IPS-18a (cell line): ENCODE measurements at regions not wholly inside any gene's neighbourhood (a gene's known extent, or its start where the extent isn't known, plus 50 kb on each side); places are given as distances from the start of the nearest gene placed in this dataset.
"Not testable (repeated sequence)": the region's sequence is repeated elsewhere in the genome, so short reads cannot be mapped to it uniquely, and the experiment has no call there.

ENCODE experiments used
- H3K27ac ChIP-seq: one replicate; pipeline ENCODE4 v1.5.1; 2013; ENCODE audit warnings: low read length
- H3K27me3 ChIP-seq: one replicate; pipeline ENCODE4 v1.6.1; 2013; ENCODE audit warnings: mild to moderate bottlenecking, low read length; ENCODE audit not compliant: control insufficient read depth, insufficient read depth
- H3K36me3 ChIP-seq: one replicate; pipeline ENCODE4 v1.6.1; 2013; ENCODE audit warnings: low read depth, low read length; ENCODE audit not compliant: control insufficient read depth
- H3K4me1 ChIP-seq: one replicate; pipeline ENCODE4 v1.6.1; 2013; ENCODE audit warnings: low read depth, low read length; ENCODE audit not compliant: control insufficient read depth
- H3K4me3 ChIP-seq: one replicate; pipeline ENCODE4 v1.5.1; 2013; ENCODE audit warnings: low read length
- H3K9ac ChIP-seq: one replicate; pipeline ENCODE4 v1.6.1; 2013; ENCODE audit warnings: mild to moderate bottlenecking, low read length, moderate library complexity
- H3K9me3 ChIP-seq: one replicate; pipeline ENCODE4 v1.6.1; 2013; ENCODE audit warnings: low read depth, low read length; ENCODE audit not compliant: control insufficient read depth

DNA sequence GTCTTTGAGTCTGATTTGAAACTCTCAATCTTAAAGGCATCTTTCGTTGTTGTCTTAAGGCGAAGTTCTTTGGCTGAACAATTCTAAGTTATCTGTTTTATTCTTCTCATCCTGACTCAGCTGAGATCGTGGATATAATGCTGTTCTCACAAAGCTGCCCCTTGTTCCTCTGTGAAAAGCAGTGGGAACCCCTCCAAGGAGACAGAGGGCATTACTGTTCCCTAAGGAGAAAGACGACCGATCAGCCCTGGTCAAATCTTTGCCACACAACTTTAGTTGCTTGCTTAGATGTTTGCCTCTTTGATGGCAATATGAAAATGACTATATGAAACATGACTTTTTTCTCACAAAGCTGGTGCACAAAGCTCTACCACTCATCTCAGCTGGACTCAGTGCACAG is 1016.7 kb downstream of the REEP3 start:
- H3K27me3 ChIP-seq: no peaks in the 10 kb centered on the region
- no peak overlapping the region for H3K27ac ChIP-seq
- H3K36me3 ChIP-seq: no peaks in the 10 kb centered on the region
- H3K4me1 ChIP-seq: no peaks in the 10 kb centered on the region
- H3K9ac ChIP-seq: no peak overlapping the region
- H3K9me3 ChIP-seq: no peaks in the 10 kb centered on the region
- H3K4me3 ChIP-seq: no peak overlapping the region

DNA sequence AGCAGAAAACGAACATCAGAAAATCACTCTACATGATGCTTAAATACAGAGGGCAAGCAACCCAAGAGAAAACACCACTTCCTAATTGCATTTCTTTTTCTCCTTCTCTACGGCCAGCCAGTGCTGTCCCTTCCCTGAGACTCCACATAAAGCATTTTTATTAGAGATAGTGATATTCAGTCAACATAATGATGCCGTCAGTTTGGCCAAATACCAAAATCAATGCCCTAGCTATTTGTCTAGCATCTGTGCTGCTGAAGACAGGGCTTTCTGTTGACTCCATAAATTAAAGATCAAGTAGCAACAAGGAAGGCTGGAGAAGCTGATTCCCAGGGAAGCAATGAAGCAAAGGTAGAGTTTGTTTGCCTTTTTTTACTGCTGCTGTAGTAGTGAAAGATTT is 1024.9 kb downstream of the REEP3 start:
- H3K4me3 ChIP-seq: no peak overlapping the region
- H3K4me1 ChIP-seq: no peaks in the 10 kb centered on the region
- H3K27me3 ChIP-seq: no peaks in the 10 kb centered on the region
- H3K9me3 ChIP-seq: no peaks in the 10 kb centered on the region
- no peaks in the 10 kb centered on the region for H3K36me3 ChIP-seq
- H3K27ac ChIP-seq: no peak overlapping the region
- no peak overlapping the region for H3K9ac ChIP-seq

GRCh38 chr10:64547168-64547567 is 1026.0 kb downstream of the REEP3 start:
- Histone ChIP-seq H3K9me3 (no peaks in the 10 kb centered on the region), H3K27me3 (no peaks in the 10 kb centered on the region), H3K4me1 (no peaks in the 10 kb centered on the region), H3K9ac (no peak overlapping the region), H3K4me3 (no peak overlapping the region), H3K27ac (no peak overlapping the region), H3K36me3 (no peaks in the 10 kb centered on the region)

DNA sequence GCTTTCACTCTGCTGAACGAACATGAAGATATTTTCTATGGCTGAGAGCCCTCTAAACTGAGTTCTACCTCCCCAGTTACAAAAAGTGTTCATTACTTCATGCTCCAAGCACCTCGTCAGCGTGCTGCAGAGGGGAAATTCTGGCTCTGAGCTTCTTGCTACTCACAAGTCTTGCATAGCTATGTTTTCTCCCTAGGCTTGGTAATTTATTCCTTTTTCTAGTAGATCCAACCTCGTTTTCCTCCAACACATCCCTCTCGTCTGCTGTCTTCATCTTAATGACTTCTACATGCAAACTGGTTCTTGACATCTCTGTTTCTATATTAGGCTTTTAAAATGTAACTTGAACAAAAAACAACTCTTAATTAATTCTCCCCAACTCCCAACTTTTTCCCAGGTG is 1034.5 kb downstream of the REEP3 start:
- no peak overlapping the region for H3K9ac ChIP-seq
- H3K27ac ChIP-seq: no peak overlapping the region
- H3K27me3 ChIP-seq: no peaks in the 10 kb centered on the region
- no peak overlapping the region for H3K4me3 ChIP-seq
- H3K36me3 ChIP-seq: no peaks in the 10 kb centered on the region
- H3K4me1 ChIP-seq: no peaks in the 10 kb centered on the region
- no peaks in the 10 kb centered on the region for H3K9me3 ChIP-seq

- Histone ChIP-seq H3K27me3 (no peaks in the 10 kb centered on the region), H3K27ac (no peak overlapping the region), H3K9me3 (no peaks in the 10 kb centered on the region), H3K4me3 (no peak overlapping the region), H3K36me3 (no peaks in the 10 kb centered on the region), H3K4me1 (no peaks in the 10 kb centered on the region), H3K9ac (no peak overlapping the region)
Observed at GRCh38 chr10:64558094-64558835, 1037.1 kb downstream of the REEP3 start.

DNA sequence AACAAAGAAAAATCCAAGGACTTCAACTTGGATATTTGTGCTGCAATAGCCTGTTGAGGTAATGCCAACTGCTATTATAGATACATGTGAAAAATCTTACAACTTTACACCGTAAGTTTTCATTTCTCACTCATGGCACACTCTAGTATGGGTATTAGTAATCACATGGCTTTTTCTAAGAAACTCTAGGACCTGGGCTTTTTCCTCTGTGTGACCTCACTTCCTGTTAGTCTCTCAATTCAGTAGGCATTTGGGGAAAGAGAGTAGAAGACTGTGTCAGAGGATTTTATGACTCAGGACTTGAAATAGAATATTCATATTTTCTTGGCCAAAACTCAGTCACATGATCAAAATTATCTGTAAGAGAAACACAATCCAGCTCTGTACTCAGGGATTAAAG is 1049.9 kb downstream of the REEP3 start:
- H3K36me3 ChIP-seq: no peaks in the 10 kb centered on the region
- H3K27me3 ChIP-seq: no peaks in the 10 kb centered on the region
- no peak overlapping the region for H3K9ac ChIP-seq
- H3K4me1 ChIP-seq: no peaks in the 10 kb centered on the region
- no peak overlapping the region for H3K4me3 ChIP-seq
- no peak overlapping the region for H3K27ac ChIP-seq
- H3K9me3 ChIP-seq: peaks cover 6% of the 10 kb centered on the region

DNA sequence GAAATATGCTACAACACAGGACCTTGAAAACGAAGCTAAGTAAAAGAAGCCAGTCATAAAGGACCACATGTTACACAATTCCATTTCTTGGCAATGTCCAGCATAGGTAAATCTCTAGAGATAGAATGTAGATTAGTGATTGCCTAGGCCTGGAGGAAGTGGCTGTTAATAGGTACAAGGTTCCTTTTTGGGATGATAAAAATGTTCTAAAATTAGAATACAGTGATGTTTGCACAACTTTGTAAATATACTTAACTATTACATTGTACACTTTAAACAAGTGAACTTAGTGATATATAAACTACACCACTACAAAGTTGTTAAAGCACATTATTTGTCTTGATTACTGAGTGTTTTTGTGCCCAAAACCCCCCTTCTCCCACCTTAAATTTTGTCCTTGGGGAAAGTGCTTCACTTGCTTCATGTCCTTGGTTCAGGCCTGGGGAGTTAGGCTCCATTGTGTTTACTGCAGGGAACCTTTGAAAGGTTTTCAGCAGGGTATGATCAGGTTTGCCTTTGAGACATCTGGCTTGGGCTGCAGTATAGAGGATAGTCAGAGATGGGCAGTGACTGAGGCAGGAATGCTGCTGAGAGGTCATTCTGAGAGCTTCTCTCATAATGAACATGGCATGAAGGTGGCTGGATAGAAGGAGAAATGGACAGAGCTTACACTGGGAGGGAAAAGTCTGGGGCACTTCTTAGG is 1052.6 kb downstream of the REEP3 start:
- H3K4me3 ChIP-seq: no peak overlapping the region
- no peaks in the 10 kb centered on the region for H3K27me3 ChIP-seq
- no peaks in the 10 kb centered on the region for H3K36me3 ChIP-seq
- H3K9me3 ChIP-seq: no peaks in the 10 kb centered on the region
- H3K27ac ChIP-seq: no peak overlapping the region
- H3K9ac ChIP-seq: no peak overlapping the region
- H3K4me1 ChIP-seq: no peaks in the 10 kb centered on the region

- Histone ChIP-seq H3K9ac (no peak overlapping the region), H3K4me1 (no peaks in the 10 kb centered on the region), H3K4me3 (no peak overlapping the region), H3K36me3 (no peaks in the 10 kb centered on the region), H3K27me3 (no peaks in the 10 kb centered on the region), H3K9me3 (no peaks in the 10 kb centered on the region), H3K27ac (no peak overlapping the region)
Observed at GRCh38 chr10:64574371-64574770, 1053.2 kb downstream of the REEP3 start.

DNA sequence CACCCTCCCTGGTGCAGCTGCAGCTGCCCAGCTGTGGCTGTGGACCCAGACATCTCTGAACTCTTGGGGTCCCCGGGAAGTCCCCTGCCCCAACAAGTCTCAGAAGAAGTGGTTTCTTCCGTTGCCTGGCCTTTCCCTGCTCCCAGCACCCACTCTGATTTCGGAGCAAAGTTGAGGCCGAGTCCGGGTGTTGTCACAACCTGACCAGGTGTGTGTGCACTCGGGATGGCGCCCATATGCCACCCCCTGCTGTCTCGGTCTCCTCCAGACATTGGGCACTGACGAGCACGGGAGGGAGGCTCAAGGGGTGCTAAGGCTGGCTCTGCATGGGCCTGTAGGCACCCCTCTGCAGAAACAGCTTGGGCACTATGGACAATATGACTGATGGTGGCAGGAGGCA is 1055.3 kb downstream of the REEP3 start:
- no peak overlapping the region for H3K27ac ChIP-seq
- no peaks in the 10 kb centered on the region for H3K9me3 ChIP-seq
- no peaks in the 10 kb centered on the region for H3K36me3 ChIP-seq
- H3K4me1 ChIP-seq: no peaks in the 10 kb centered on the region
- no peak overlapping the region for H3K4me3 ChIP-seq
- H3K9ac ChIP-seq: no peak overlapping the region
- no peaks in the 10 kb centered on the region for H3K27me3 ChIP-seq

GRCh38 chr10:64578757-64579156 is 1057.6 kb downstream of the REEP3 start:
- H3K9me3 ChIP-seq: not testable (repeated sequence)

DNA sequence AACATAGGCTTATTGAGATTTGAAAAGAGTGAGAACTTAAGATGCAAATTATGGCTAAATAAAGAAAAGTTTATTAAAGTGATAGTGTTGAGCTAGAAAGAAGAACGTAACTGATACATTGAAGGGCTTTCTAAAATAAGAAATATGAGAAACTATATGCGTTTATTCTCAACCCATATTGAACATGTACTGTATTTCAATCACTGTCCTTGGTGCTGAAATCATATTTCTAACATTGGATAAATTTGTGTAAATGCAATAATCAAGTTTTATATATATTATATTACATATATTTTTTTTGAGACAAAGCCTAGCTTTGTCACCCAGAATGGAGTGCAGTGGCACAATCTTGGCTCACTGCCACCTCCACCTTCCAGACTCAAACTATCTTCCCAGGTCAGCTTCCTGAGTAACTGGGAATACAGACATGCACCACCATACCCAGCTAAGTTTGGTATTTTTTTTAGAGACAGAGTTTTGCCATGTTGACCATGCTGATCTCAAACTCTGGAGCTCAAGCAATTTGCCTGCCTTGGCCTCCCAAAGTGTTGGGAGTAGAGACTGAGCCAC is 1065.8 kb downstream of the REEP3 start:
- Histone ChIP-seq H3K9me3 (no peaks in the 10 kb centered on the region), H3K27ac (no peak overlapping the region), H3K4me3 (no peak overlapping the region), H3K27me3 (no peaks in the 10 kb centered on the region), H3K4me1 (no peaks in the 10 kb centered on the region), H3K36me3 (no peaks in the 10 kb centered on the region), H3K9ac (no peak overlapping the region)

More at GRCh38 chr10:64578757-64579156, 1057.6 kb downstream of the REEP3 start:
- H3K27me3 ChIP-seq, H3K4me1 ChIP-seq, H3K4me3 ChIP-seq, H3K36me3 ChIP-seq, H3K27ac ChIP-seq, H3K9ac ChIP-seq: not testable (repeated sequence)

- no peak overlapping the region for H3K9ac ChIP-seq
Observed at GRCh38 chr10:64594072-64594471, 1072.9 kb downstream of the REEP3 start.

More at GRCh38 chr10:64594072-64594471, 1072.9 kb downstream of the REEP3 start:
- no peaks in the 10 kb centered on the region for H3K9me3 ChIP-seq
- no peaks in the 10 kb centered on the region for H3K4me1 ChIP-seq
- no peak overlapping the region for H3K4me3 ChIP-seq
- H3K27ac ChIP-seq: no peak overlapping the region
- no peaks in the 10 kb centered on the region for H3K27me3 ChIP-seq
- H3K36me3 ChIP-seq: no peaks in the 10 kb centered on the region
